H9 (cell line): ENCODE measurements at regions not wholly inside any gene's neighbourhood (a gene's known extent, or its start where the extent isn't known, plus 50 kb on each side); places are given as distances from the start of the nearest gene placed in this dataset.

Source experiments
- DNase-seq: peaks from one replicate; pipeline ENCODE4 v3.0.0-alpha.2; 2017
- H2AFZ ChIP-seq: one replicate; pipeline ENCODE4 v1.6.1; 2013; ENCODE audit warnings: mild to moderate bottlenecking, low read length, control low read depth, moderate library complexity
- H2AK5ac ChIP-seq: 2 replicates; pipeline ENCODE4 v1.6.1; 2013; ENCODE audit warnings: low read length, control low read depth, mixed read lengths; ENCODE audit not compliant: insufficient read length
- H2BK120ac ChIP-seq: one replicate; pipeline ENCODE4 v1.6.1; 2013; ENCODE audit warnings: low read depth, mild to moderate bottlenecking, low read length, control low read depth, inconsistent platforms; ENCODE audit not compliant: poor library complexity, severe bottlenecking
- H2BK12ac ChIP-seq: 2 replicates; pipeline ENCODE4 v1.6.1; 2013; ENCODE audit warnings: low read length, control low read depth, mixed read lengths, low read depth; ENCODE audit not compliant: insufficient read length
- H2BK15ac ChIP-seq: 2 replicates; pipeline ENCODE4 v1.6.1; 2013; ENCODE audit warnings: low read depth, low read length, control low read depth
- H2BK20ac ChIP-seq: one replicate; pipeline ENCODE4 v1.6.1; 2013; ENCODE audit warnings: low read depth, mild to moderate bottlenecking, low read length, control low read depth, inconsistent platforms; ENCODE audit not compliant: poor library complexity, severe bottlenecking
- H2BK5ac ChIP-seq: 2 replicates; pipeline ENCODE4 v1.6.1; 2013; ENCODE audit warnings: low read length, control low read depth, mixed read lengths; ENCODE audit not compliant: insufficient read length
- H3K14ac ChIP-seq: 2 replicates; pipeline ENCODE4 v1.6.1; 2013; ENCODE audit warnings: low read length, control low read depth; ENCODE audit not compliant: insufficient read depth
- H3K18ac ChIP-seq: 2 replicates; pipeline ENCODE4 v1.6.1; 2013; ENCODE audit warnings: low read depth, mild to moderate bottlenecking, mixed read lengths, low read length, control low read depth; ENCODE audit not compliant: insufficient read length
- H3K23ac ChIP-seq: 2 replicates; pipeline ENCODE4 v1.6.1; 2013; ENCODE audit warnings: low read length, control low read depth, mixed read lengths, low read depth; ENCODE audit not compliant: insufficient read length
- H3K23me2 ChIP-seq: 2 replicates; pipeline ENCODE4 v1.6.1; 2013; ENCODE audit warnings: low read depth, mild to moderate bottlenecking, mixed read lengths, low read length, control low read depth; ENCODE audit not compliant: insufficient read length, poor library complexity, severe bottlenecking
- H3K27ac ChIP-seq: 2 replicates; pipeline ENCODE4 v1.5.1; 2013; ENCODE audit warnings: low read length, control low read depth, mixed read lengths, low read depth; ENCODE audit not compliant: insufficient read length
- H3K27me3 ChIP-seq: 2 replicates; pipeline ENCODE4 v1.6.1; 2013; ENCODE audit warnings: low read length, control low read depth, inconsistent platforms; ENCODE audit not compliant: insufficient read depth
- H3K4ac ChIP-seq: 2 replicates; pipeline ENCODE4 v1.6.1; 2013; ENCODE audit warnings: low read depth, mild to moderate bottlenecking, control low read depth, inconsistent platforms, low read length, moderate library complexity
- H3K4me1 ChIP-seq: 2 replicates; pipeline ENCODE4 v1.6.1; 2013; ENCODE audit warnings: low read length, control low read depth, inconsistent platforms; ENCODE audit not compliant: insufficient read depth
- H3K4me2 ChIP-seq: 2 replicates; pipeline ENCODE4 v1.6.1; 2013; ENCODE audit warnings: low read length, control low read depth, mixed read lengths; ENCODE audit not compliant: insufficient read length, insufficient read depth
- H3K56ac ChIP-seq: 2 replicates; pipeline ENCODE4 v1.6.1; 2013; ENCODE audit warnings: low read depth, mild to moderate bottlenecking, mixed read lengths, low read length, control low read depth; ENCODE audit not compliant: insufficient read length
- H3K79me1 ChIP-seq: 2 replicates; pipeline ENCODE4 v1.6.1; 2013; ENCODE audit warnings: low read depth, mild to moderate bottlenecking, moderate library complexity, low read length, control low read depth, inconsistent platforms; ENCODE audit not compliant: insufficient read depth, poor library complexity, severe bottlenecking
- H3K79me2 ChIP-seq: 2 replicates; pipeline ENCODE4 v1.6.1; 2013; ENCODE audit warnings: low read length, control low read depth, inconsistent platforms; ENCODE audit not compliant: insufficient read depth
- H3K9ac ChIP-seq: 2 replicates; pipeline ENCODE4 v1.6.1; 2013; ENCODE audit warnings: low read length, control low read depth, mixed read lengths; ENCODE audit not compliant: insufficient read length; ENCODE audit errors: extremely low read depth
- H3K9me3 ChIP-seq: one replicate; pipeline ENCODE4 v1.6.1; 2013; ENCODE audit warnings: low read depth, low read length, inconsistent platforms; ENCODE audit not compliant: control insufficient read depth
- H3T11ph ChIP-seq: one replicate; pipeline ENCODE4 v1.6.1; 2013; ENCODE audit warnings: mild to moderate bottlenecking, low read length, control low read depth, inconsistent platforms
- H4K20me1 ChIP-seq: one replicate; pipeline ENCODE4 v1.6.1; 2013; ENCODE audit not compliant: control insufficient read depth, insufficient read length, insufficient read depth
- H4K5ac ChIP-seq: 2 replicates; pipeline ENCODE4 v1.6.1; 2013; ENCODE audit warnings: low read depth, mild to moderate bottlenecking, mixed read lengths, low read length, control low read depth; ENCODE audit not compliant: insufficient read length
- H4K8ac ChIP-seq: replicated peaks from 2 replicates; pipeline ENCODE4 v1.6.1; 2013; ENCODE audit warnings: low read length, control low read depth, mixed read lengths, low read depth; ENCODE audit not compliant: insufficient read length
- H4K91ac ChIP-seq: 2 replicates; pipeline ENCODE4 v1.6.1; 2013; ENCODE audit warnings: low read depth, mild to moderate bottlenecking, moderate library complexity, mixed read lengths, low read length, control low read depth; ENCODE audit not compliant: insufficient read length
- H3K27ac Mint-ChIP-seq, 3 experiments: 2 replicates in 2 of 3; 3 replicates in 1 of 3; pipeline ENCODE4 v1.8.0; 2020 to 2021; ENCODE audit warnings: mixed read lengths in 3 of 3, mild to moderate bottlenecking in 1 of 3, moderate library complexity in 1 of 3
- H3K27me3 Mint-ChIP-seq: 2 replicates; pipeline ENCODE4 v1.8.0; 2021; ENCODE audit warnings: low read depth, mild to moderate bottlenecking, moderate library complexity, mixed read lengths
- H3K36me3 Mint-ChIP-seq, 3 experiments: 2 replicates in 2 of 3; 3 replicates in 1 of 3; pipeline ENCODE4 v1.8.0; 2020 to 2021; ENCODE audit warnings: low read depth in 3 of 3, mixed read lengths in 3 of 3; ENCODE audit not compliant: insufficient read depth in 1 of 3
- H3K4me1 Mint-ChIP-seq, 2 experiments: 2 replicates each; pipeline ENCODE4 v1.8.0; 2020; ENCODE audit warnings: mixed read lengths in 2 of 2
- H3K4me3 Mint-ChIP-seq, 2 experiments: 2 replicates in 1 of 2; 3 replicates in 1 of 2; pipeline ENCODE4 v1.8.0; 2020 to 2021; ENCODE audit warnings: mild to moderate bottlenecking in 2 of 2, mixed read lengths in 2 of 2, moderate library complexity in 1 of 2
- H3K9me3 Mint-ChIP-seq, 2 experiments: 2 replicates in 1 of 2; 3 replicates in 1 of 2; pipeline ENCODE4 v1.8.0; 2020; ENCODE audit warnings: mild to moderate bottlenecking in 2 of 2, mixed read lengths in 2 of 2, moderate library complexity in 1 of 2
- CTCF ChIP-seq: fragments of 200-600 bp; sonication (generic); conservative IDR thresholded peaks from 3 replicates; pipeline ENCODE4 v1.8.0; 2021; ENCODE audit warnings: antibody characterized with exemption, mild to moderate bottlenecking
- WGBS: extraction: QIAGEN DNeasy Blood & Tissue Kit; methylation state at CpG from one replicate; pipeline ENCODE4 v1.1.7; 2013; ENCODE audit warnings: missing lambda C conversion rate, low lambda C conversion rate, mixed read lengths; ENCODE audit not compliant: insufficient read length; ENCODE audit errors: extremely low coverage; 5-methylcytosine and 5-hydroxymethylcytosine counted together

GRCh38 chr22:49237703-49238102 lies 590.0 kb downstream of the BRD1 start:
- Mint-ChIP-seq H3K27ac (no peak overlapping the region), H3K9me3 (peaks cover 0 to 1% of the 10 kb centered on the region in 2 experiments; a peak in 2 of 5 replicates), H3K4me1 (peaks cover 12 to 15% of the 10 kb centered on the region in 2 experiments), H3K4me3 (no peak overlapping the region), H3K36me3 (no peaks in the 10 kb centered on the region), H3K27me3 (peaks cover 9% of the 10 kb centered on the region; the same call in 1 of the 2 replicates)
- Histone ChIP-seq H3K79me1 (no peaks in the 10 kb centered on the region), H3K56ac (no peak overlapping the region), H3K27me3 (no peaks in the 10 kb centered on the region; the same call in 1 of the 2 replicates), H2BK5ac (no peak overlapping the region), H3K4ac (no peak overlapping the region), H4K91ac (no peak overlapping the region), H3K9me3 (no peaks in the 10 kb centered on the region), H3K4me1 (no peaks in the 10 kb centered on the region), H2BK20ac (no peak overlapping the region), H4K8ac (no peak overlapping the region), H3K9ac (no peak overlapping the region), H3K23me2 (no peaks in the 10 kb centered on the region), H3K18ac (no peak overlapping the region), H3K4me2 (no peak overlapping the region), H3T11ph (no peak overlapping the region), H3K27ac (no peak overlapping the region), H2BK12ac (no peak overlapping the region), H2AFZ (no peak overlapping the region), H3K79me2 (no peaks in the 10 kb centered on the region), H4K20me1 (no peaks in the 10 kb centered on the region), H3K23ac (no peak overlapping the region), H2BK15ac (no peak overlapping the region), H2BK120ac (no peak overlapping the region), H2AK5ac (no peak overlapping the region), H3K14ac (no peak overlapping the region), H4K5ac (no peak overlapping the region)
- no CpG with 5 or more reads among the region's 7 CpGs for WGBS
- no peak for DNase-seq
- no peak for TF ChIP-seq CTCF
